Ascending aorta (tissue), 2 donors: ENCODE measurements at regions not wholly inside any gene's neighbourhood (a gene's known extent, or its start where the extent isn't known, plus 50 kb on each side); places are given as distances from the start of the nearest gene placed in this dataset.

Source experiments
- DNase-seq, 2 donors: peaks; one replicate each; pipeline ENCODE4 v3.0.0-alpha.2; 2019; ENCODE audit warnings: low spot score in 2 of 2
- H3K27ac ChIP-seq, 2 donors: fragments of 200-600 bp; sonication (generic); one replicate each; pipeline ENCODE4 v1.5.1; 2016 to 2017; ENCODE audit warnings: mild to moderate bottlenecking in 1 of 2
- H3K27me3 ChIP-seq: fragments of 200-600 bp; sonication (generic); one replicate; pipeline ENCODE4 v1.5.1; 2017
- H3K36me3 ChIP-seq, 2 donors: fragments of 200-600 bp; sonication (generic); one replicate each; pipeline ENCODE4 v1.5.1; 2016
- H3K4me1 ChIP-seq, 2 donors: fragments of 200-600 bp; sonication (generic); one replicate each; pipeline ENCODE4 v1.5.1; 2016 to 2017; ENCODE audit warnings: mild to moderate bottlenecking in 1 of 2
- H3K4me3 ChIP-seq, 2 donors: fragments of 200-600 bp; sonication (generic); one replicate each; pipeline ENCODE4 v1.5.1; 2016 to 2017; ENCODE audit warnings: mild to moderate bottlenecking in 1 of 2
- H3K9me3 ChIP-seq, 2 donors: fragments of 200-600 bp; sonication (generic); one replicate each; pipeline ENCODE4 v1.5.1; 2016
- intact Hi-C: fragments of 100-400 bp; cut with DNase I; formaldehyde crosslinking; loops from one replicate; pipeline ENCODE4 v1.15.1; 2023
- TF ChIP-seq, protein P1 (sequence below), 3 experiments: fragments of 200-600 bp in 2 of 3; fragments of 450-650 bp in 1 of 3; sonication (generic) in 2 of 3; IDR thresholded peaks; one replicate each; pipeline ENCODE4 v1.5.1; 2016 to 2019; ENCODE audit warnings: antibody characterized with exemption in 3 of 3, mild to moderate bottlenecking in 1 of 3, moderate library complexity in 1 of 3

DNA sequence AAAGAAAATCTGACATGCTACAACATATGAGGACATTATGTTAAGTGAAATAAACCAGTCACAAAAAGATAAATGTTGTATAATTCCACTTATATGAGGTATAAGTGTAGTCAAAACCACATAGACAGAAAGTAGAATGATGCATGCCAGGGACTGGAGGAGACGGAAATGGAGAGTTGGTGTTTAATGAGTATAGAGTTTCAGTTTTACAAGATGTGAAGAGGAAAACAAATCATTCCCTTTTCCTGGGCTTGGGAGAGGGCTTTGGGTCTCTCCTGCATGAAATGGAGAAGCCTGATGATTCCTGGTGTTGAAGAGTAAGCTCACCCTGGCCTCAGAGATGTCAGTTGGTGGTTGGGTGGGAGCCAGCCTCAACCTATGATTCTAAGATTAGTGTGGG, 158.4 kb upstream of the PLXNC1 start:
- H3K36me3 ChIP-seq = no peaks in the 10 kb centered on the region
- DNase-seq = no peak
- H3K4me1 ChIP-seq = peaks cover 0 to 3% of the 10 kb centered on the region in 2 donors
- no peaks in the 10 kb centered on the region for H3K27me3 ChIP-seq
- intact Hi-C loops = loop anchor here (5.0 kb wide), 2 partner anchors 82 to 112 kb away; no protein-coding TSS in a partner anchor
- H3K27ac ChIP-seq = no peak overlapping the region
- no peaks in the 10 kb centered on the region for H3K9me3 ChIP-seq
- no peak overlapping the region for H3K4me3 ChIP-seq
- TF ChIP-seq, protein P1, sequence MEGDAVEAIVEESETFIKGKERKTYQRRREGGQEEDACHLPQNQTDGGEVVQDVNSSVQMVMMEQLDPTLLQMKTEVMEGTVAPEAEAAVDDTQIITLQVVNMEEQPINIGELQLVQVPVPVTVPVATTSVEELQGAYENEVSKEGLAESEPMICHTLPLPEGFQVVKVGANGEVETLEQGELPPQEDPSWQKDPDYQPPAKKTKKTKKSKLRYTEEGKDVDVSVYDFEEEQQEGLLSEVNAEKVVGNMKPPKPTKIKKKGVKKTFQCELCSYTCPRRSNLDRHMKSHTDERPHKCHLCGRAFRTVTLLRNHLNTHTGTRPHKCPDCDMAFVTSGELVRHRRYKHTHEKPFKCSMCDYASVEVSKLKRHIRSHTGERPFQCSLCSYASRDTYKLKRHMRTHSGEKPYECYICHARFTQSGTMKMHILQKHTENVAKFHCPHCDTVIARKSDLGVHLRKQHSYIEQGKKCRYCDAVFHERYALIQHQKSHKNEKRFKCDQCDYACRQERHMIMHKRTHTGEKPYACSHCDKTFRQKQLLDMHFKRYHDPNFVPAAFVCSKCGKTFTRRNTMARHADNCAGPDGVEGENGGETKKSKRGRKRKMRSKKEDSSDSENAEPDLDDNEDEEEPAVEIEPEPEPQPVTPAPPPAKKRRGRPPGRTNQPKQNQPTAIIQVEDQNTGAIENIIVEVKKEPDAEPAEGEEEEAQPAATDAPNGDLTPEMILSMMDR (IDR thresholded peaks at IDR 0.05) = no peak

DNA sequence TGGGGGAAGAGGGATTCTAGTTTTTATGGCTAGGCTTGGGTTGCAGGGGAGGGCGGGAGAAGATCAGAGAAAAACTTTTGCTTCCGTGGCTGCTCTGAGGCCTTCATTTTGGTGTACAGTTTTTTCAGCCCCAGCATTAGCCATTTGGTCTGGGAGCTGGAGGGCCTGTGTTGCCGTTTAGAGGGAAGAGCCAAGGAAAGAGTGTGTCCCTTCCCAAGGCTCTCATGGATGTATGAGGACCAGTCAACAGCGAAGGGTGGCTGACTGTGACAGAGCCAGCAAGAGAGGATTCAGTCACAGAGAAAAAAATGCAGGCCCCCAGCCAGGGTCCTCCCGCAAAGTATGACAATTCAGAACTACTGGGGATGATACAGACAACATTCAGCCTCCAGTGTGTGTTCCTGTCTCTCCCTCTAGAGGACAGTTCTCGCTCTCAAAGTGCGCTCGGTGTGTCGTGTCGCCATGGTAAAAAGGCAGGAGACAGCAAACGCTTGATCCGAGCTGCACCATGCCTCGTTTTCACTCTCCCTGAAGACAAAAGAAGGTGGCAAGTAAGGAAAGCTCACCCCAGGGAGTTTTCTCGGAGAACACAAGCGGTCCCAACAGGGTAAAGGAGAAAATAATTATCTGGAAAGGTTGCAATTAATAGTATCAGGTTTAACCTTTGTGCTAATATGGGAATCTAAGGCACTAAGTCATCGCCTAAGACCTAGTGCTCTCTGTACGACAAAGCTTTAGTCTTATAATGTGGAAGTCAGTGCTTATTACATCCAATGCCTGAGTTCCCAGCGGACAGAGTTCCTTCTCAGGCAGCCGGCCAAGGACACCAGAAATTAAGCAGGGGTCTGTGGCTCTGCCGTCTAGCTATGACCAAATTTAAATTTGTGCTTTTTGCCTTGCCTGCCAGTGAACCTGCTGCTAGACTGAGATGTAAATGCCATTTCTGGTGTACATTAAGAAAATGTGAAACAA, 157.3 kb upstream of the PLXNC1 start:
- Histone ChIP-seq H3K4me3 (no peak overlapping the region), H3K36me3 (no peaks in the 10 kb centered on the region), H3K9me3 (no peaks in the 10 kb centered on the region), H3K27me3 (no peaks in the 10 kb centered on the region), H3K4me1 (peaks cover 0 to 3% of the 10 kb centered on the region in 2 donors), H3K27ac (peak overlapping the region; percentile 1 to 18)
- DNase-seq = no peak
- intact Hi-C loops = loop anchor here (5.0 kb wide), 2 partner anchors 81 to 111 kb away; no protein-coding TSS in a partner anchor
- TF ChIP-seq, protein P1 (IDR thresholded peaks at IDR 0.05) = peak in 2 of 3 experiments; percentile 5 to 31

DNA sequence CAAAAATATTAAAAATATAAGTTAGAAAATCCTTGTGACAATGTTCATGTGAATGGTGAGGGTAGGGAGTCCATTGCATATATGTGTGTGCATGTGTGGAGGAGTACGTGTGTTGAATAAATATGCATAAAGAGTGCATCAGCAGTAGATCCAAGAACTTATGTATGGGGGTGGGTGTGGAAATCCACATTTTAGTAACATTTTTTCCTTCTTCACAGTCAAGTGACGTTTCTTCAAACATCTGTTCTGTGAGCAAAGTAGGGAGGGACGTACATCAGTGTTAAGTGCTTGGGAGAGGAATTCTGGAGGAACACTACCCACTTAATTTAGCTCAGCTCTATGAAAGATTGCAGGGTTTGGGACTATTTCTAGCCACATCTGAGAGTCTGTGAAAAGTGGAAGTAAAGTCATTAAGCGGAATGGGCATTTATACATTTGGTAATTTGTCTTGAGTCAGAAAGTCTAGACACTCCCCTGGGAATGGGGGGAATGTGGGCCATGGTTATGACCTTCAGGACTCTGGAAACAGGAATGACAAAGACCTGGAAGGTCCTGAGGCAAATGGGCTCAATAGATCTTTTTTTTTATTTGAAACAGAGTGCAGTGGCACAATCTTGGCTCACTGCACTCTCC, 156.4 kb upstream of the PLXNC1 start:
- no peaks in the 10 kb centered on the region for H3K27me3 ChIP-seq
- peaks cover 0 to 3% of the 10 kb centered on the region in 2 donors for H3K4me1 ChIP-seq
- peak overlapping the region; percentile 1 to 18 for H3K27ac ChIP-seq
- TF ChIP-seq, protein P1 (IDR thresholded peaks at IDR 0.05) = no peak
- intact Hi-C loops = loop anchor here (5.0 kb wide), 2 partner anchors 80 to 110 kb away; no protein-coding TSS in a partner anchor
- H3K4me3 ChIP-seq = no peak overlapping the region
- no peak for DNase-seq
- H3K9me3 ChIP-seq = no peaks in the 10 kb centered on the region
- no peaks in the 10 kb centered on the region for H3K36me3 ChIP-seq

DNA sequence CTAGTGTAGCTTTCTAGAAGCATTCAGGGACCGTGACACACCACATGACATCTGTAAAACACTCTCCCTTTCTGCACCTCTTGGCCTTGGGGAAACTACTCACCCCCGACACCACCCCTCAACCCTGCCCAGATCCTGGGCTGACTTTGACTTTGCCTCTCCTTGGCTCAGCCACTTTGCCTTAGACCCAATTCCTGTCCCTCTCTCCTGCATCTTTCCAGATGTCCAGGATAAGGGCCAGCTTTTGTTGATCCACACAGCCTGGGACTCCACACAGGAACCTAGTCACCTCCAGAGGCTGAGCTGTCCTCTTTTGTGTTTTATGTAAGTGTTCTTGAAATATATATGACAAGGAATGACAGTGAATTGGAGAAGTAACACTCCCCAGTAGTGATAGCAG, 153.7 kb upstream of the PLXNC1 start:
- H3K36me3 ChIP-seq = no peaks in the 10 kb centered on the region
- TF ChIP-seq, protein P1 (IDR thresholded peaks at IDR 0.05) = no peak
- H3K9me3 ChIP-seq = no peaks in the 10 kb centered on the region
- peaks cover 0 to 3% of the 10 kb centered on the region in 2 donors for H3K4me1 ChIP-seq
- intact Hi-C loops = loop anchor here (1.0 to 5.0 kb wide), 3 partner anchors 36 to 108 kb away; no protein-coding TSS in a partner anchor
- no peaks in the 10 kb centered on the region for H3K27me3 ChIP-seq
- H3K27ac ChIP-seq = no peak overlapping the region
- H3K4me3 ChIP-seq = no peak overlapping the region
- DNase-seq = no peak

DNA sequence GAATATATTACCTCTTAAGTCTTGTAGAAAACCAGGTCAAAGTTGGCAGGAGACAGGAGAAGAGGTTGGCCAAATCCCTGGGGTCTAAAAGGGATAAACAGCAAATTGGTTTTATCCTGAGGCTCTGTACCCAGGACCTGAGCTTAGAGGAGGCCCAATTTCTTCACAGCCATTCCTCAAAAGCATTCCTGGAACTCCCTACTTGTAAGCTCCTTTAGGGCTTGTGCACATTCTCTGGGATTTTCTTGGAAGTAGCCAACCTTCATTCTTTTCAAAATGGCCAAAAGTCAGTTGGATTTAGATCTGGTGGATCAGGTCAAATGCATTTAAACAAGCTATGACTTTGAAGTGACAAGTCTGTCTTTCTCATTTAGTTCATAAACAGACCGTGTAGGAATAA, 152.1 kb upstream of the PLXNC1 start:
- H3K4me3 ChIP-seq = no peak overlapping the region
- H3K27ac ChIP-seq = no peak overlapping the region
- TF ChIP-seq, protein P1 (IDR thresholded peaks at IDR 0.05) = no peak
- peaks cover 0 to 3% of the 10 kb centered on the region in 2 donors for H3K4me1 ChIP-seq
- no peaks in the 10 kb centered on the region for H3K27me3 ChIP-seq
- DNase-seq = no peak
- no peaks in the 10 kb centered on the region for H3K36me3 ChIP-seq
- no peaks in the 10 kb centered on the region for H3K9me3 ChIP-seq
- intact Hi-C loops = no loop called here
